ENCODE measurements at regions not wholly inside any gene's neighbourhood (a gene's known extent, or its start where the extent isn't known, plus 50 kb on each side); places are given as distances from the start of the nearest gene placed in this dataset.

DNA sequence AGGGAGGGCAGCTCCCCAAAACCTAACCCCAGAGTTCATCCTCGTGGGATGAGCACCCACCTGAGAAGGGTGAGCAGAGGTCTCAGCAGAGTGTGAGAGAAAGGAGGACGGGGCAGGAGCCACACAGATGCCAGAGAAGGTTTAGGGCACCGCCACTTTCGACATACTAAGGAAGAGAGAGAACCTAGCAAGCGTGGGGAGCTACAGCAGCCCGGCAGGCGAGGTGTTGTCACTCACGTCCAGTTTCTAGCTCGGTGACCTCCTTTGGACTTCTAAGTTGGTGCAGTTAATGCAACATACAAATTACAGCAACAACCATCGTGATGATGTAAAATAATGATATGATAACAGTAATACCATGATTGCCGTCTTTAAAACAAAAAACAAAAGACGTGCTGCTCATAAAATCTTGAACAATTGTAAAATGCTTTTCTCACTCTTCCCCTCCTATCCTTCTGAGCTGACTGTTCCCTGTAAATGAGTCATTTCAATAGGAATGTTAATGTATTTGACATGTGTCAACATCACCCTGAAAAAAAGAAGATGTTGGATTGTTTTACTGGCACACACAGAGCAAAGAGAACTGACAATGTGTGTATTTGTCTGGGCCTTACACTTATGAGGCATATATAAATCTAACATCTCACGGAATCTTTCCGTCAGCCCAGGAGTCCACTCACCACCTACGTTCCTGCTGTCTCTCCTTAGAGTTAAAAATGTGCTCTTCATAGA, 158.2 kb upstream of the MAF start:
- Histone ChIP-seq H3K4me1 (peaks cover 0 to 13% (median 2%) of the 10 kb centered on the region in 4 donors), H3K4me3 (no peak overlapping the region), H3K27ac (no peak overlapping the region), H3K36me3 (no peaks in the 10 kb centered on the region), H3K9me3 (no peaks in the 10 kb centered on the region), H3K27me3 (no peaks in the 10 kb centered on the region)
- 77 to 78% methylated on average over 15 of the region's 15 CpGs for WGBS, 2 donors
- no peak for DNase-seq (ENCODE audit: low spot score in 2 of 2)
- TF ChIP-seq POLR2A (IDR thresholded peaks at IDR 0.05) (no peak), EP300 (IDR thresholded peaks at IDR 0.05) (no peak)
- TF ChIP-seq, protein P1, sequence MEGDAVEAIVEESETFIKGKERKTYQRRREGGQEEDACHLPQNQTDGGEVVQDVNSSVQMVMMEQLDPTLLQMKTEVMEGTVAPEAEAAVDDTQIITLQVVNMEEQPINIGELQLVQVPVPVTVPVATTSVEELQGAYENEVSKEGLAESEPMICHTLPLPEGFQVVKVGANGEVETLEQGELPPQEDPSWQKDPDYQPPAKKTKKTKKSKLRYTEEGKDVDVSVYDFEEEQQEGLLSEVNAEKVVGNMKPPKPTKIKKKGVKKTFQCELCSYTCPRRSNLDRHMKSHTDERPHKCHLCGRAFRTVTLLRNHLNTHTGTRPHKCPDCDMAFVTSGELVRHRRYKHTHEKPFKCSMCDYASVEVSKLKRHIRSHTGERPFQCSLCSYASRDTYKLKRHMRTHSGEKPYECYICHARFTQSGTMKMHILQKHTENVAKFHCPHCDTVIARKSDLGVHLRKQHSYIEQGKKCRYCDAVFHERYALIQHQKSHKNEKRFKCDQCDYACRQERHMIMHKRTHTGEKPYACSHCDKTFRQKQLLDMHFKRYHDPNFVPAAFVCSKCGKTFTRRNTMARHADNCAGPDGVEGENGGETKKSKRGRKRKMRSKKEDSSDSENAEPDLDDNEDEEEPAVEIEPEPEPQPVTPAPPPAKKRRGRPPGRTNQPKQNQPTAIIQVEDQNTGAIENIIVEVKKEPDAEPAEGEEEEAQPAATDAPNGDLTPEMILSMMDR (IDR thresholded peaks at IDR 0.05), result no peak

DNA sequence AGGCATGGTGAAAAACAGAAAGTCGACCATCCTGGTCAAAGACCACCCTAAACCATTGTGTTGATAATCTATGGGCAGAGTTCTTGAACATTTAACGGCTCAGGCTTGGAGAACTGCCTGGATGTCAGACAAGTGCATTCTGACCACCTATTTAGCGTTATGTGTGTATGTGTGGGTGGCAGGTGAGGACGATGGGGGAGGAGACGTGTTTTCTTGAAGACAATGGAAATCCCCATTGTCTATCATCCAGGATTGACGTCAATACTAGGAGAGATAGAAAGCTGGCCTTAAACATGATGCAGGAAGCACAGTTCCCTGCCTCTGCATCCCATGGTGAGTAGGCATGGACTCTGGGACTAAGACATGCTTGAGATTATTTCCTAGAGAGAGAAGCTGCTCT, 157.4 kb upstream of the MAF start:
- 94 to 97% methylated on average over 5 to 6 of the region's 6 CpGs for WGBS, 2 donors
- H3K27me3 ChIP-seq, result no peaks in the 10 kb centered on the region
- H3K4me1 ChIP-seq, result peaks cover 0 to 20% (median 2%) of the 10 kb centered on the region in 4 donors
- no peak overlapping the region for H3K27ac ChIP-seq
- TF ChIP-seq EP300 (IDR thresholded peaks at IDR 0.05), result no peak
- no peak for TF ChIP-seq POLR2A (IDR thresholded peaks at IDR 0.05)
- TF ChIP-seq, protein P1 (IDR thresholded peaks at IDR 0.05), result no peak
- H3K36me3 ChIP-seq, result no peaks in the 10 kb centered on the region
- no peak for DNase-seq (ENCODE audit: low spot score in 2 of 2)
- H3K4me3 ChIP-seq, result no peak overlapping the region
- H3K9me3 ChIP-seq, result no peaks in the 10 kb centered on the region

DNA sequence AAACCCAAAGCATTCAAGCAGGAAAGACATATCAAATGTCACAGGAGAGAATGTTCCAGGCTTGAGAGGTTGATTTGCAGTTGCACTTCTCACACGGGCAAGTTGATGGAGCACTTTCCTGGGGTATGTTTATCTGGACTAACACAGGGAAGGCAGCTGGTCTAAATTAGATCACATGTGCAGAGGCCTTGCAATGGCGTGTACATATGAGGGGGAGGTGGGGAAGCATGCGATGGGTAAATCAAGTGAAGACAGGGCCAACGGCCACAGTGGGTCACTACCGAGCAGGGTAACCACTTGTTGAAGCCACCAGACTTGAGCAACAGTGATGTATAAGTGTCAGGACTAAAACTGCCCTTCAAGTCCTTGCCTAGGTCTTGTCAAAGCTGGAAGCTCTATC, 156.6 kb upstream of the MAF start:
- H3K4me3 ChIP-seq, result no peak overlapping the region
- no peak overlapping the region for H3K27ac ChIP-seq
- no peaks in the 10 kb centered on the region for H3K36me3 ChIP-seq
- TF ChIP-seq EP300 (IDR thresholded peaks at IDR 0.05) (no peak), POLR2A (IDR thresholded peaks at IDR 0.05) (no peak)
- TF ChIP-seq, protein P1 (IDR thresholded peaks at IDR 0.05), result no peak
- H3K27me3 ChIP-seq, result no peaks in the 10 kb centered on the region
- peaks cover 0 to 20% (median 2%) of the 10 kb centered on the region in 4 donors for H3K4me1 ChIP-seq
- 83 to 94% methylated on average over 5 of the region's 5 CpGs for WGBS, 2 donors
- no peaks in the 10 kb centered on the region for H3K9me3 ChIP-seq
- DNase-seq (ENCODE audit: low spot score in 2 of 2), result no peak

DNA sequence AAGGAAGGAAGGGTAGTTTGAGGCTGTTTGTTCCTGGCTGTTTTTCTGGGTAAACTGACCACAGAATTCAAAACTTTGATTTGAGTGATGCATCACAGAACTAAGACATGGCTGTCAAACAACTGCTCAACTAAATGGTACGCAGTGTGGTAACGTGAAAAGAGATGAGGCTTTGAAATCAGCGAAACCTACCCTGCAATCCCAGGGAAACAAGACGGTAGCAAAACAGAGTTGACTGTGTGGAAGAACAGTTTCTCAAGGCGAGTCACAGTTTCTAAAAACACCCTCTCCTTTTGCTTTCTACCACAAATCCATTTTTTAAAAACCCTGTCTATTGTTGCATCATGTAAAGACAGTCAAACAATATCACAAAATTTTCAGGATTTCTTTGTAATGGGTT, 156.0 kb upstream of the MAF start:
- Histone ChIP-seq H3K4me3 (no peak overlapping the region), H3K4me1 (peaks cover 0 to 22% (median 2%) of the 10 kb centered on the region in 4 donors), H3K27ac (no peak overlapping the region), H3K9me3 (no peaks in the 10 kb centered on the region), H3K36me3 (no peaks in the 10 kb centered on the region), H3K27me3 (no peaks in the 10 kb centered on the region)
- TF ChIP-seq POLR2A (IDR thresholded peaks at IDR 0.05), result no peak
- TF ChIP-seq, protein P1 (IDR thresholded peaks at IDR 0.05), result no peak
- no peak for TF ChIP-seq EP300 (IDR thresholded peaks at IDR 0.05)
- WGBS, 2 donors, result 74 to 92% methylated on average over 5 of the region's 5 CpGs
- no peak for DNase-seq (ENCODE audit: low spot score in 2 of 2)

DNA sequence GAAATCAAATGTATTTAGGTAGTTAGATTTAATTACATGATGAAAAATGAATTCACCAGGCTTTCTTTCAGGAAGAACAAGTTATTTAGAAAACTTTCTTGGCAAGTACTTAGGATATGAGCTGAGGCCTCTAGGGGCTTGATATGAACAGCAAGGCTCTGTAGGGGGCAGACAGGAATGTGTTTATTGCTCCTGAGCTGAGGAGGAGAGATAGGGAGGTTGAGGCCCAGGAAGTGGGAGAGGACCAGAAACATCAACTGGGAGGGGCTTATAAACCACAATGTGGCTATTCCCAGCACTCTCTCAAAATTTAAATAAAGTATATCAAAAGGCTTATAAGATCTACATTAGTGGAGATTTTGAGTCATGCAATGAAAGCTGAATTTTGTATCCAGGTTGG, 154.0 kb upstream of the MAF start:
- Histone ChIP-seq H3K9me3 (peaks cover 0 to 7% (median 0%) of the 10 kb centered on the region in 4 donors), H3K27me3 (no peaks in the 10 kb centered on the region), H3K36me3 (peaks cover 0 to 7% (median 0%) of the 10 kb centered on the region in 3 donors), H3K4me3 (no peak overlapping the region), H3K4me1 (peaks cover 0 to 26% (median 2%) of the 10 kb centered on the region in 4 donors), H3K27ac (no peak overlapping the region)
- TF ChIP-seq EP300 (IDR thresholded peaks at IDR 0.05) (no peak), POLR2A (IDR thresholded peaks at IDR 0.05) (no peak)
- TF ChIP-seq, protein P1 (IDR thresholded peaks at IDR 0.05), result no peak
- no peak for DNase-seq (ENCODE audit: low spot score in 2 of 2)
